T-helper 1 cell (primary cell): ENCODE measurements at regions not wholly inside any gene's neighbourhood (a gene's known extent, or its start where the extent isn't known, plus 50 kb on each side); places are given as distances from the start of the nearest gene placed in this dataset.

ENCODE experiments used
- DNase-seq, 5 donors: peaks; one replicate each; pipeline ENCODE4 v3.0.0-alpha.2; 2012 to 2020

- peak in 1 of 5 donors; percentile 38 for DNase-seq
Measured at GRCh38 chr7:140239653-140239935, 62.8 kb upstream of the KDM7A start.

- DNase-seq = no peak
Measured at GRCh38 chr7:140238778-140239652, 62.2 kb upstream of the KDM7A start.

DNA sequence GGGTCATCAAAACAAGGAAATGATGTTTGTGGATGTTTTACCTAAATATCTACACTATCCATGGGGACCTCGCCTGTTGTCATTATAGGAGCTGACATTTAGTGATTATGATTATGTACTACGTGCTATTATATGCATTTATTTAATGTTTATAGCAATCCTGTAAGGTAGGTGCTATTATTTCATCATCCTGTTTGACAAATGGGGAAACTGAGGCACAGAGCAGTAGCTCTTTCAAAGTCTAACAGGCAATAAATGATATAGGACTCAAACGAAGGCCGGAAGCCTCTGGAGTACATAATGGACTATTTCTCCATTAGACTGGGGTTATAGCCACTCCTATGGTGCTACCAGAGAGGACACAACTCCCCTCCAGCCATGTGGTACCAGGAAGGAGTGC is 60.6 kb upstream of the KDM7A start:
- no peak for DNase-seq

- DNase-seq = no peak
Measured at GRCh38 chr7:140236626-140237025, 59.8 kb upstream of the KDM7A start.

- DNase-seq = no peak
Measured at GRCh38 chr7:140235114-140235513, 58.3 kb upstream of the KDM7A start.

GRCh38 chr7:140232957-140233917 is 56.5 kb upstream of the KDM7A start:
- no peak for DNase-seq

GRCh38 chr7:140231771-140232491 is 55.1 kb upstream of the KDM7A start:
- peak in 1 of 5 donors; percentile 56 for DNase-seq

DNA sequence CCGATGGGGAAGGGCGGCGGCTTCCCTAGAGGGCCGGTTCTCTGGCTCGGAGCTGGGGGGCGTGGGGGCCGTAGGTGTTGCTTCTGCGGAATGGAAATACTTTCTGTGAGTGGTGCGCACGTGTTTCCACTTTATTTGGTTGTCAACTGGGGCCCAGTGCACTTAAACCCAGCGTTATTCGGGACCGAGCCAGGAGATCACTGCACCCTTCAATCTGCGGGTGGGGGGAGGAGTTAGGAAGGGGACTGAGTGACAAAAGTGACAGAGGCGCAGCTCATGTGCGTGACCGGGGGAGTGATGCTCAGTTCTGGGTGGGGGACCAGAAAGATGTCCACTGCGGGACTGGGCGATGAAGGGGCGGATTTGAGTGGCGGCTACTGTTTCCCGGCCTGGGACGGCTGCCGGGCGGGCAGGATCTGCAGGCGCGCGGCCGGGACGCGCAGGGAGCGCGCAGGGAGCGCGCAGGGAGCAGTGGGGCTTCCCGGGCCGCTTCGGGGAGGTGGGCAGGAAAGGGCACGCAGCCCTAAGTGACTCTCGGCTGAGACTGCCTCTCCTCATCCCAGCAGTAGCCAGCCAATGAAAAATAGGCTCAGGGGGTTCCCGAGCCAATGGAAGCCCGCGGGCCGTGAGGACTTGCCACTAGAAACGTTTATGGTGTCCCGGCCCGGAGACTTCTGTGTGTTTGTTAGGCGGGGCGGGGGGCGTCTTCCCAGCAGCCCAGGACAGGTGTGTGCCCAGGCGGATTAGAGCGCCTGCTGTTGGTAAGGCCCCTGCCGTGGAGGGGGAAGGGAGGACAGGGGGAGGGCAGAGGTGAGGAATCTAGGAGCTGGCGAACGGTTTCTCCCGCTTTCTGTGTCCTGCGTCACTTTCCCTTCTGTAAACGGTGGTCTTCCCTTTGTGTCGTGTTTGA is 54.3 kb upstream of the KDM7A start:
- peak; percentile 25 to 79 (median 43) for DNase-seq

GRCh38 chr7:140230516-140230860 is 53.7 kb upstream of the KDM7A start:
- peak; percentile 53 to 84 (median 64) for DNase-seq

GRCh38 chr7:140229591-140230515 is 53.1 kb upstream of the KDM7A start:
- peak; percentile 40 to 93 (median 63) for DNase-seq

GRCh38 chr7:140229101-140229525 is 52.3 kb upstream of the KDM7A start:
- DNase-seq = peak in 2 of 5 donors; percentile 19 to 55
